ENCODE measurements at regions not wholly inside any gene's neighbourhood (a gene's known extent, or its start where the extent isn't known, plus 50 kb on each side); places are given as distances from the start of the nearest gene placed in this dataset.

DNA sequence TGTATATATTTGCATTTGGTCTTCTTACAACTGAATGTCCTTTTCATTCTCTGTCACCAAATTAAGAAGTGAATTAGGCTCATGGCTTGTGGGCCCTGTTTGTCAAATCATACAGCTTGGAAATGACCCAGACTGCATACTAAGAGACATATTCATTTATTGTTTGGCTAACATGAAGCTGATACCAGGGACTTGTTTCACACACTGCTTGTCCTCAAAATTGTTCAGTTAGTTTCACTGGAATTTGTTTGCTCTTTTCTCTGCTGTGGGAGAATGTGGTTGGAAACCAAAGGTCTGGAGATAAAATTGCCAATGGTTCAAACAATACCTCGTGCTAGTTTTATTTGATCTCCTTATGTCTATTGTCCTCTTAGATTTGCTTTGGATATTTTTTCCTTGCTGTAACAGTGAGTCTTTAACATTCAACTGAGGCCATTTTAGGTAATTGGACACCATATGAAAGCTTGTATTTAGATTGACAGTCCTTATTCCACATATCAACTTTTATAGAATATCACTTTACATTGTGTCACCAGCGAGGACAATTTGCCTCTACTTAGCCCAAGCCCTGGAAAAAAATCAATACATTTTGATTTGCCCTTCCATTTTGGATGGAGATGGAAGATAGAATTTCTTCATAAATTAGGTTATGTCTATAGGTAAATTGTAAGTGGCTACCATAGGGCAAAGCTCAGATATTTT lies 144.3 kb upstream of the MTAP start:
- DNase-seq (ENCODE audit: low read depth), result peak; percentile 86
- no peak for TF ChIP-seq CTCF (IDR thresholded peaks at IDR 0.05; ENCODE audit: insufficient read depth, low read length)
- no peak overlapping the region for H3K4me3 ChIP-seq (ENCODE audit: low read depth, low read length)

DNA sequence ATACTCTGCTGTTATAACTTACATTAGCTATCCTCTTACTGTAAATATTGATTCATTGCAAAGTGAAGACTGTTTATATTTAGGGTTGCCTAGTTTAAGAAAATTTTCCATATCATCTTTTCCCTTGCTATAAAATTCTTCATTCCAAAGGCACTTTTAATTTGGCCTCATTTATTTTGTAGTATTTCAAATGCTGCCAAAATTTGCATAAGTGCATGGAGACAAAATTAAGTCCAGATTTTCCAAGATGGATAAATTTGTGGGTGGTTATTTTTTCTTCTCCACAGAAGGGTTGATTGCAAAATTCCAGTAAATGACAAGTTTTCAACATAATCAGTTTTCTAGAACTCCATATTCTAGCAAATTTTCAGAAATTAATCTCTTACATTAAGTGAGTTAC lies 141.5 kb upstream of the MTAP start:
- H3K4me3 ChIP-seq (ENCODE audit: low read depth, low read length), result no peak overlapping the region
- TF ChIP-seq CTCF (IDR thresholded peaks at IDR 0.05; ENCODE audit: insufficient read depth, low read length), result no peak
- DNase-seq (ENCODE audit: low read depth), result no peak

DNA sequence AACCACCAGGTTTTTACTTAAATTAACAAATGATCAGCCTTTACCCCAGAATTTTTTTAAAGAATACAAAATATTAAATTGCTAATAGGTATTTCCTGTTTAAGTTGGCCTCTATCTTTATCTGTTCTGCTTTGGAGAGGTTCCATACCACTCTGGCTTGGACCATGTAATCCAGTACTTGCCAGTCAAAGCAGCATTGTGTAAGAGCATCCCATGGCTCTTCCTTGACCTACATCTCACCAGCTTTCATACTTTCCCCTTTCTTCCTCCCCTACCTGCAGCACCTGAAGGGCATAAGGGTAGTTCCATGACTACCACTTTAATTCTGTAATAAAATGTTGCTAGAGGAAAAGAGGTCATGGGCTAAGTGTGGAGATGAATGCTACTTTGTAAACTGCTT lies 140.8 kb upstream of the MTAP start:
- DNase-seq (ENCODE audit: low read depth), result peak; percentile 91
- H3K4me3 ChIP-seq (ENCODE audit: low read depth, low read length), result no peak overlapping the region
- no peak for TF ChIP-seq CTCF (IDR thresholded peaks at IDR 0.05; ENCODE audit: insufficient read depth, low read length)

- H3K4me3 ChIP-seq (ENCODE audit: low read depth, low read length), result no peak overlapping the region
- DNase-seq (ENCODE audit: low read depth), result no peak
- no peak for TF ChIP-seq CTCF (IDR thresholded peaks at IDR 0.05; ENCODE audit: insufficient read depth, low read length)
Observed at GRCh38 chr9:21668516-21668915, 133.9 kb upstream of the MTAP start.

GRCh38 chr9:21669701-21670100 lies 132.7 kb upstream of the MTAP start:
- DNase-seq (ENCODE audit: low read depth), result no peak
- TF ChIP-seq CTCF (IDR thresholded peaks at IDR 0.05; ENCODE audit: insufficient read depth, low read length), result no peak
- no peak overlapping the region for H3K4me3 ChIP-seq (ENCODE audit: low read depth, low read length)

- TF ChIP-seq CTCF (IDR thresholded peaks at IDR 0.05; ENCODE audit: insufficient read depth, low read length), result no peak
- no peak overlapping the region for H3K4me3 ChIP-seq (ENCODE audit: low read depth, low read length)
- no peak for DNase-seq (ENCODE audit: low read depth)
Observed at GRCh38 chr9:21670374-21670773, 132.1 kb upstream of the MTAP start.

DNA sequence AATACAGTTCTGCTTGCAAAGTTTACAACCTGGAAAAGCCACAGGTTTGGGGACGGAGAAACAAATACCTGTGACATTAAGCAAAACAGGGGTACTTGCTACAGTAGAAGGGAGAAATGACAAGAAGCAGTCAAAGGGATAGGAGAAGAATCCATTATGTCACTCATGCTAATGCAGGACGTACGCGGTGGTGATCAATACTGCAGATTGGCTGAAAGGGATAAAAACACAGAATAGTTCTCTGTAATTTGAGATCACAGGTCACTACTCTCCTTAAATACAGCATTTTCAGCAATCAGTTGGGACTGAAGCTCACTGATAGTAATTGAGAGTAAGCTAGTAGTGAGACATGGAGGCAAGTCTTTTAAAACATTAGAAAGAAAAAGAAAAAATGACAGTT lies 130.3 kb upstream of the MTAP start:
- no peak for DNase-seq (ENCODE audit: low read depth)
- no peak overlapping the region for H3K4me3 ChIP-seq (ENCODE audit: low read depth, low read length)
- no peak for TF ChIP-seq CTCF (IDR thresholded peaks at IDR 0.05; ENCODE audit: insufficient read depth, low read length)
